ENCODE measurements at regions not wholly inside any gene's neighbourhood (a gene's known extent, or its start where the extent isn't known, plus 50 kb on each side); places are given as distances from the start of the nearest gene placed in this dataset.

DNA sequence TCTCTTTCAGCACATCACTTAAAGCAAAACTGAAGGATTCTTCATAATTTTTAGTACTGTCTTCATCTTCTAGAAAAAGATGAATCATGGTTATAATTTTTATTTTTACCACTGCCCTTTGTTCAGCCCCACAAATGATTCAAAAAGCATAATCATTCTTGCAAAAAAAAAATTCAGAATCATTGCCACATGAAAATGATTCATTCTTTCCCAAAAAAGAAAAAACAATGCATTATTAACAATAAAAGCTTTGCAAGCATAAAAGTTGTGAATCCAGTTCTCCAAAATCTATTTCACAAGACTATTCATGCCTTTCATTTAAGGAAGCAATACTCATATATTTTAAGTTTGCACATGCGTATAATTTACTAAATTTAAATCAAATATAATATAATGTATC lies 204.8 kb downstream of the RBM43 start:
- TF ChIP-seq POLR2AphosphoS5 (IDR thresholded peaks at IDR 0.05; ENCODE audit: low read depth, low read length) (no peak), TAF1 (IDR thresholded peaks at IDR 0.05; ENCODE audit: borderline replicate concordance, insufficient read depth, low read length) (no peak)

Measured in PFSK-1 (cell line).